ENCODE measurements at regions not wholly inside any gene's neighbourhood (a gene's known extent, or its start where the extent isn't known, plus 50 kb on each side); places are given as distances from the start of the nearest gene placed in this dataset.
"Not testable (repeated sequence)": the region's sequence is repeated elsewhere in the genome, so short reads cannot be mapped to it uniquely, and the experiment has no call there.

DNA sequence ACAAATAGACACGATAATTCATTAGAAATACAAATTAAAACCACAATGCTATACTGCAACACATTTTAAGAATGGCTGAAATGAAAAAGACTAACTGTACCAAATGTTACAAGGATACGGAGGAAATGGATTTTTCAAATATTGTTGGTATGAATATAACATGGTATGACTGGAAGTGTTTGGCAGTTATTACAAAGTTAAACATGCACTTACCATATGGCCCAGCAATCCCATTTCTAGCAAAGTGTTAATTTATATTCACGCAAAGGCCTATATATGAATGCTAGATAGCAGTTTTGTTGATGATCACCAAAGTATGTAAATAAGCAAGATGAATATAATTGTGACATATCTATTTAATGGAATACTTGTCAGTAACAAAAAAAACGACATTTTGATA lies 497.8 kb upstream of the FSIP2 start:
- Mint-ChIP-seq H3K4me3 (no peak overlapping the region), H3K27me3 (ENCODE audit: low read depth) (no peaks in the 10 kb centered on the region), H3K36me3 (ENCODE audit: insufficient read depth in 2 of 2) (peaks cover 0 to 2% of the 10 kb centered on the region in 2 donors), H3K9me3 (peaks cover 7 to 10% of the 10 kb centered on the region in 2 donors), H3K4me1 (ENCODE audit: low read depth) (no peaks in the 10 kb centered on the region), H3K27ac (no peak overlapping the region)
- ATAC-seq (replicated peaks in 1 of 2) (no peak), DNase-seq (no peak)

DNA sequence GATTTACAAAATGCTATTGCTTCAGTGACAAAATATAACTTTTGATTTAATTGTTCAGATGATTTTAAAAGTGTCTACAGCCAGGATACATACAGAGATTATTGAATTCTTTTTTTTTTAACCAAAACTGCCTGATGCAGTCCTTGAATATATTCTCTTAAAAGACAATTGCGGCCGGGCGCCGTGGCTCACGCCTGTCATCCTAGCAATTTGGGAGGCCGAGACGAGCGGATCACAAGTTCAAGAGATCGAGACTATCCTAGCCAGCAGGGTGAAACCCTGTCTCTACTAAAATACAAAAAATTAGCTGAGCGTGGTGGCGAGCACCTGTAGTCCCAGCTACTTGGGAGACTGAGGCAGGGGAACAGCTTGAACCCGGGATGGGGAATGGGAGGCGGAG lies 497.0 kb upstream of the FSIP2 start:
- Mint-ChIP-seq H3K4me3 (no peak overlapping the region), H3K27me3 (ENCODE audit: low read depth) (no peaks in the 10 kb centered on the region), H3K27ac (no peak overlapping the region), H3K9me3 (peaks cover 7 to 10% of the 10 kb centered on the region in 2 donors), H3K4me1 (ENCODE audit: low read depth) (no peaks in the 10 kb centered on the region), H3K36me3 (ENCODE audit: insufficient read depth in 2 of 2) (peaks cover 0 to 2% of the 10 kb centered on the region in 2 donors)
- ATAC-seq (replicated peaks in 1 of 2) (no peak), DNase-seq (no peak)

DNA sequence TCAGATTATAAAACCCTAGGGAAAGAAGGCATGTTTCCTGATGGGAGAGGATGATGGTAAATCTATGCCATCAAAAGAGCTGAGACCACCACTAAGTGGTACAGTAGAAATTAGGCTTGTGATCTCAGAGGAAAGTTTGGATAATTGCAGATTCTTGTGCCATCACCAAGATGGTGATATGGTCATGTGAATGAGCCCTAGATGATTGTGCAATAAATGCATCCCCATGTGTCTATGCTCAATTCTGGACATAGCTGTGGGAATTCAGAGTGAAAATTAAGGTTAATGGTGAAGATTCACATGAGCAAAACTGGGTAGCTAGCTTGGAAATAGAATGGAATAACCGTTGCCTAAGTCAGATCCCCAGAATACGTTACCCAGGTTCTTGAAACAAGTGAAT lies 496.1 kb upstream of the FSIP2 start:
- no peak overlapping the region for H3K27ac Mint-ChIP-seq
- H3K9me3 Mint-ChIP-seq, result peaks cover 3 to 10% of the 10 kb centered on the region in 2 donors
- H3K4me1 Mint-ChIP-seq (ENCODE audit: low read depth), result no peaks in the 10 kb centered on the region

DNA sequence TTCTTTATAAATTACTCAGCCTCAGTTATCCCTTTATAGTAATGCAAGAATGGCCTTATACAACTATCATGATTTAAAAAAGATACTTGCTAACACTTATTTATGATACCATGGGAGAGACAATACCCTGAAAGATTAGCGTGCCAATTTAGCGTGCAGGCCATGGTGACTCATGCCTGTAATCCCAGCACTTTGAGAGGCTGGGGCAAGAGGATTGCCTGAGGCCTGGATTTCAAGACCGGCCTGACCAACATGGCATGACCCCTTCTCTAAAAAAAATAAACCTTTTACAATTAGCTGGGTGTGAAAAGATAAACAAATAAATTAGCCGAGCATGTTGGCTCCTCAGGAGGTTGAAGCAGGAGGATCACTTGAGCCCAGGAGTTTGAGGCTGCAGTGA lies 493.4 kb upstream of the FSIP2 start:
- no peak overlapping the region for H3K4me3 Mint-ChIP-seq
- ATAC-seq (replicated peaks in 1 of 2), result no peak
- no peaks in the 10 kb centered on the region for H3K4me1 Mint-ChIP-seq (ENCODE audit: low read depth)

More for the DNA sequence above, 496.1 kb upstream of the FSIP2 start:
- DNase-seq (no peak), ATAC-seq (replicated peaks in 1 of 2) (no peak)
- H3K27me3 Mint-ChIP-seq (ENCODE audit: low read depth), result no peaks in the 10 kb centered on the region
- peaks cover 0 to 2% of the 10 kb centered on the region in 2 donors for H3K36me3 Mint-ChIP-seq (ENCODE audit: insufficient read depth in 2 of 2)
- H3K4me3 Mint-ChIP-seq, result no peak overlapping the region

DNA sequence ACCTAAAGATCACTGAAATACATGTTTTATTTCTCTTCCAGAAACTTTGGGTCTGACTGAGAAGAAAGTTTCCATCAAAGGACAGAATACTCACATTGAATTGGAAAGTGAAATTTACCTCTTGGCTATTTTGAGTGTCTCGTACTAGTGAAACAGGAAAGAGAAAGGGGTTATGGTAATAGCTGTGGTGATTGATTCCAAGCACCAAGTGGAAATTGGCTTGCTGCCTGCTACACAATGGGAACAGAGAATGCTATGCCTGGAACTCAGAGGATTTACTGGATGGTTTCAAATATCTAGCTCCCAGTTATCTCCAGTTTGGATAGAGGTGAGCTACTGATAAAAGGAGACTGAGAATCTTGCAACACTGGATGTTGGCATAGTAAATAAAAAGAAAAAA lies 492.8 kb upstream of the FSIP2 start:
- Mint-ChIP-seq H3K27me3 (ENCODE audit: low read depth) (no peaks in the 10 kb centered on the region), H3K27ac (no peak overlapping the region), H3K36me3 (ENCODE audit: insufficient read depth in 2 of 2) (no peaks in the 10 kb centered on the region), H3K9me3 (peaks cover 0 to 6% of the 10 kb centered on the region in 2 donors), H3K4me3 (no peak overlapping the region), H3K4me1 (ENCODE audit: low read depth) (no peaks in the 10 kb centered on the region)
- no peak for DNase-seq
- ATAC-seq (replicated peaks in 1 of 2), result no peak

More for the DNA sequence above, 493.4 kb upstream of the FSIP2 start:
- no peak overlapping the region for H3K27ac Mint-ChIP-seq
- peaks cover 0 to 6% of the 10 kb centered on the region in 2 donors for H3K9me3 Mint-ChIP-seq
- H3K27me3 Mint-ChIP-seq (ENCODE audit: low read depth), result no peaks in the 10 kb centered on the region
- DNase-seq, result no peak
- H3K36me3 Mint-ChIP-seq (ENCODE audit: insufficient read depth in 2 of 2), result no peaks in the 10 kb centered on the region

DNA sequence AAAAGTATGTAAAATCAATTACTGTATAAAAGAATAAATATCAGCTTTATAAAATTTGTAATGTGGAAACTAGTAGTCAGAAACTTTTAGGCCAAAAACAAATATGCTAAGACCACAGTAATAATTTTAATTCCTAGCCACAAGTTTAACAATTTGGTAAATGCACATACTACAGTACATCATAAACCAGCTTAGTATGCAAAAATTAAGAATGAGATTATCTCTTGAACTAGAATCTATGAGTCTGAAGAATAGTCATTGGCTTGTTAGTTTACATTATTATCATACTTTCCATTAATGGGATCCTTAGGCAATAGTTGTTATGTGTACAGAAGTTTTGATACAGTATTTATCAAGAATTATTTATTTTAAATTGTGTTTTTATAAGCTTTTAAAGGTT lies 491.9 kb upstream of the FSIP2 start:
- H3K4me3 Mint-ChIP-seq, result no peak overlapping the region
- no peak for DNase-seq
- no peak overlapping the region for H3K27ac Mint-ChIP-seq
- no peaks in the 10 kb centered on the region for H3K4me1 Mint-ChIP-seq (ENCODE audit: low read depth)
- no peaks in the 10 kb centered on the region for H3K27me3 Mint-ChIP-seq (ENCODE audit: low read depth)
- no peak for ATAC-seq (replicated peaks in 1 of 2)
- H3K9me3 Mint-ChIP-seq, result peaks cover 0 to 6% of the 10 kb centered on the region in 2 donors
- H3K36me3 Mint-ChIP-seq (ENCODE audit: insufficient read depth in 2 of 2), result no peaks in the 10 kb centered on the region

DNA sequence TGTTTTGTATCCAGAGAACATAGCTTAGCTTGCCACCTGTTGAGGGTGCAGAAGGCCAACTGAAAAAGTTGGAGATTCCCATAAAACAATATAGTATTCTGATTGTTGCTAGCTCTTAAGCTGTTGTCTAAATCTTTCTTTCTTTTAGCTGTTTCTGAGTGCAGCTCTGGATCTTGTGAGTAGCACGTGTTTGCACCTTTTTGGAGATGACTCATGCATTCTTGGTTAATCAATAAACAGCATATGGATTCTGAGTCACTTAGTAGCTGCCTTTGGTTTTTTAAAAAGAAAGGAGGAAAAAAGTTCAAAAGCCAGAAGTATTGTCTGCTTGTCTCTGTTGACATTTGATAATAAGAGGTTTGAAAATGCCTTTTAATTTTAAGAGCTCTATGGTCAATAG lies 483.0 kb upstream of the FSIP2 start:
- Mint-ChIP-seq H3K9me3 (peaks cover 0 to 4% of the 10 kb centered on the region in 2 donors), H3K27ac (no peak overlapping the region), H3K27me3 (ENCODE audit: low read depth) (no peaks in the 10 kb centered on the region)

DNA sequence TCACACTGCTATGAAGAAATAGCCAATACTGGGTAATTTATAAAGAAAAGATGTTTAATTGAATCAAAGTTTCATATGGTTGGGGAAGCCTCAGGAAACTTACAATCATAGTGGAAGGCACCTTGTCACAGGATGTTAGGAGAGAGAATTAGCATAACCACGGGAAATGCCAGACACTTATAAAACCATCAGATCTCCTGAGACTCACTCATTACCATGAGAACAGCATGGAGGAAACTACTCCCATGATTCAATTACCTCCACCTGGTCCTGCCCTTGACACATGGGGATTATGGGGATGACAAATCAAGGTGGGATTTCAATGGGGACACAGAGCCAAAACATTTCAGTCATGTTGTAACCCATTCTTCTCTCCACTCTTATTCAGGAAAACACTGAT lies 472.9 kb upstream of the FSIP2 start:
- no peak for ATAC-seq (replicated peaks in 1 of 2)

More for the DNA sequence above, 483.0 kb upstream of the FSIP2 start:
- Mint-ChIP-seq H3K4me3 (no peak overlapping the region), H3K36me3 (ENCODE audit: insufficient read depth in 2 of 2) (peaks cover 0 to 2% of the 10 kb centered on the region in 2 donors), H3K4me1 (ENCODE audit: low read depth) (no peaks in the 10 kb centered on the region)
- ATAC-seq (replicated peaks in 1 of 2), result no peak
- DNase-seq, result no peak

DNA sequence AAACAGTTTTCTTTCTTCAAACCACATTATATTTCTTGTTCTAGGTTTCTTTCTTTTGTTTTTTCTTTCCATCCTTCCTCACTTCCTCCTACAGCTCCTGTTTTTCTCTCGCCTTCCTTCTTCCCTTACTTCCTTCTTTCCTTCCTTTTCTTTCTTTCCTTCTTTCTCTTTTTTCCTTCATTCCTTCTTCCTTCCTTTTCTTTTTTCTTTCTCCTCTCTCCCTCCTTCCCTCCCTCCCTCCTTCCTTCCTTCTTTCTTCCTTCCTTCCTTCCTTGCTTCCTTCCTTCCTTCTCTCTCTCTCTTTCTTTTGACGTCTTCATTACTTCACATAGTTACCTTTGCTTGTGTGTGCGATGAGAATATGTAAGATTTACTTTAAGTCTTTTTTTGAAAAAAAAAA lies 470.0 kb upstream of the FSIP2 start:
- H3K4me3 Mint-ChIP-seq, result no peak overlapping the region
- peaks cover 0 to 1% of the 10 kb centered on the region in 2 donors for H3K36me3 Mint-ChIP-seq (ENCODE audit: insufficient read depth in 2 of 2)
- ATAC-seq (replicated peaks in 1 of 2) (no peak), DNase-seq (no peak)
- H3K27me3 Mint-ChIP-seq (ENCODE audit: low read depth), result no peaks in the 10 kb centered on the region
- H3K4me1 Mint-ChIP-seq (ENCODE audit: low read depth), result no peaks in the 10 kb centered on the region
- no peak overlapping the region for H3K27ac Mint-ChIP-seq
- peaks cover 2% of the 10 kb centered on the region in 2 donors for H3K9me3 Mint-ChIP-seq

More for the DNA sequence above, 472.9 kb upstream of the FSIP2 start:
- Mint-ChIP-seq H3K4me1 (ENCODE audit: low read depth) (no peaks in the 10 kb centered on the region), H3K4me3 (no peak overlapping the region), H3K9me3 (peaks cover 2 to 3% of the 10 kb centered on the region in 2 donors), H3K36me3 (ENCODE audit: insufficient read depth in 2 of 2) (peaks cover 0 to 1% of the 10 kb centered on the region in 2 donors), H3K27ac (no peak overlapping the region), H3K27me3 (ENCODE audit: low read depth) (no peaks in the 10 kb centered on the region)
- no peak for DNase-seq

DNA sequence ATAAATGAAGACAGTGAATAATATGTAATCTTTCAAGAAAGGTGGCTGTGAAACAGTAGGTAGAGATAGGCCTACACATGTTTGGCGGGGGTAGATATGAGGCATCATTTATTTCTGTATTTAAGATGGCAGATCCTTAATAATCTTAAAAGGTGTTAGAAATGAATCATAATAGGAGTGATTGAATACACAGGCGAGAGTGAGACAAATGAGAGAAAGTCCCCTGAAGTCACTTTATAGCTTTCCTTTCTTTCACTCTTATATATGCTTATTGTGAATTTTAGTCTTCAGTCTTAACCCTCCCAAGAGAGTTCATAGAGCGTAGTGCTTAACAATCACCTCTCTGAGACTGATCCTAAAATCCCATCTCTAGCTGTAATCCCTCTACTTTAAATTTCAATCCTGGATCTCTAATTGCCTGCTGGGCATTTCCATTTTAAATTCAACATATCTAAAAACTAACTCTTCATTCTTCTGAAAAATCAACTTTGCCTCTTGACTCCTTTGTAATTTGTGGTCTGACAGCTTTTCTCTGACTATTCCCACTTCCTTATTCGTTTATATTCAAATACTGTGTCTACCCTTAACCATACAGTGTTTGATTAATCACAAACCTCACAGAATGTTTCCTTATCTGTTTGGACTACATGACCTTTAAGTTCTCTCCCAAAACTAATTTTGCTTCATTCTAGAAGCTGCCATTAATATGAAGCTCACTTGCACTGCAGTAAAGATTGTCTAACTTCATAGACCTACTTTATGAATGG lies 463.7 kb upstream of the FSIP2 start:
- H3K4me1 Mint-ChIP-seq (ENCODE audit: low read depth), result no peaks in the 10 kb centered on the region
- ATAC-seq (replicated peaks in 1 of 2), result no peak
- DNase-seq, result no peak
- no peak overlapping the region for H3K27ac Mint-ChIP-seq
- no peak overlapping the region for H3K4me3 Mint-ChIP-seq
- no peaks in the 10 kb centered on the region for H3K9me3 Mint-ChIP-seq
- H3K27me3 Mint-ChIP-seq (ENCODE audit: low read depth), result no peaks in the 10 kb centered on the region
- H3K36me3 Mint-ChIP-seq (ENCODE audit: insufficient read depth in 2 of 2), result no peaks in the 10 kb centered on the region

DNA sequence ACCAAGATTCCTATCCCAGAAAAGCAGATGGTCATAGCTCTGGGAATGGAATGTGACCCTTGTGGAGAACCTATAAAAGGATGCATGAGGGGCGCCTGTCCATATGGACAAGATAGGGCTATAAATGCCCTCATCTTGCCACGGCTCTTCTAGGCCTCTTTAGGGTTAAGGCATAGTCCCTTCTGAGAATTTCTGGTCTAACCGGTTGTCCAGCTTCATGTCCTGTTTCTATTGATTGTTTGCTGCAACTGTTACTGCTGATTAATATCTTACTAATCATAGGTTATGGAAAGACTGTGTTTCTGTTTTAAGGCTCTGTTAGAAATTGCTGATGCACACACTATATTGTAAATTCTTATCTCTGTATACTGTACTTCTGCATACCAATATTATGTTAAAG lies 462.6 kb upstream of the FSIP2 start:
- DNase-seq; H3K36me3 Mint-ChIP-seq (ENCODE audit: insufficient read depth in 2 of 2); H3K9me3 Mint-ChIP-seq; H3K27ac Mint-ChIP-seq; ATAC-seq (replicated peaks in 1 of 2); H3K4me3 Mint-ChIP-seq; H3K27me3 Mint-ChIP-seq (ENCODE audit: low read depth); H3K4me1 Mint-ChIP-seq (ENCODE audit: low read depth): not testable (repeated sequence)

DNA sequence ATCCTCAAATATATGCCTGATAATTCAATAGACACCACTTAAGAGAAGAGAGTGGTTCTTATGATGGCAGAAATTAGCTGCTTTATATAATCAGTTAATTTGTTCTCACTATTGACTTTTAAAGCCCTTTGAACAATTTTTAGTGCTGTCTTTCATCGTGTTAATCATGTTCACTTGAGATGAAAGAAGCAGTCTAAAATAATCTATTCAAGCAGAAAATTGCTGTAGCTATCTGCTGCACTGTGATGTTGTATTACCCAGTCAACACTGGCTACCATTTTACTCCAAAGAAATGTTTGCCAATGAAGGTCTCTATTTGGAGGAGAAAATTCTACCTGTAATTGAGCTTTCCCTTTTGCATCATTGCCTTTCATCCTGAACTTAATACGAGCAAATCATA lies 459.8 kb upstream of the FSIP2 start:
- no peak for DNase-seq
- Mint-ChIP-seq H3K36me3 (ENCODE audit: insufficient read depth in 2 of 2) (no peaks in the 10 kb centered on the region), H3K4me3 (no peak overlapping the region), H3K27ac (no peak overlapping the region), H3K27me3 (ENCODE audit: low read depth) (no peaks in the 10 kb centered on the region), H3K9me3 (no peaks in the 10 kb centered on the region), H3K4me1 (ENCODE audit: low read depth) (no peaks in the 10 kb centered on the region)
- ATAC-seq (replicated peaks in 1 of 2), result no peak

DNA sequence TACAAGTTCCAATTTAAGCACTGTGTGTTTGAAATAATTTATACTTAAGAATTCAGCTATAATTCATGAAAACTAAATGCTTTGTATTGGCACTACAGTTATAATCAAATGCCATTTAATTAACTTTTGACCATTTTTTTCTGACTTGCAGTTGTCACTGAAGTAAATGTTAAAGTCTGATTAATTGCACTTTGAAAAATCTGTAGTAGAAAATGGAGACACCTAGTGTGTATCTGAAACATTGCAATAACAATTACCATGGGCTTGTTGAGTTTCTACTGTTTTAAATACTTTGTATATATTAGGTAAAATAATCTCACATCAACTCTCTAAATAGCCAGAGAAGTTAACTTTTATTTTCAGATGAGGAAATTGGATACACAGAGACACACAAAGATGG lies 458.6 kb upstream of the FSIP2 start:
- no peaks in the 10 kb centered on the region for H3K9me3 Mint-ChIP-seq

DNA sequence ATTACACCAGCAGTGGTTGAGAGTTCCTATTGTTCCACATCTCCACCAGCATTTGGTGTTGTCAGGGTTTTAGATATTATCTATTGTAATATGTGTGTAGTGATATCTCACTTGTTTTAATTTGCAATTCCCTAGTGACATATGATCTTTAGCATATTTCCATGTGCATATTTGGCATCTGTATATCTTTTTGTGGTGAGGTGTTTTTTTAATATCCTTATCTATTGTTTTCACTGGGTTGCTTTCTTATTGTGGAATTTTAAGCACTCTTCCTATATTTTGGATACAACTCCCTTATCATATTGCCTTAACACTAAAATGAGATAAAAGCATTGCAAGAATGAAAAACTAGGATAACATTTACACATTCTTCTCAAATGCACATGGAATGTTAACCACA lies 453.9 kb upstream of the FSIP2 start:
- H3K4me1 Mint-ChIP-seq (ENCODE audit: low read depth), result no peaks in the 10 kb centered on the region
- ATAC-seq (replicated peaks in 1 of 2), result no peak
- no peaks in the 10 kb centered on the region for H3K36me3 Mint-ChIP-seq (ENCODE audit: insufficient read depth in 2 of 2)
- no peak overlapping the region for H3K27ac Mint-ChIP-seq
- H3K4me3 Mint-ChIP-seq, result no peak overlapping the region
- H3K9me3 Mint-ChIP-seq, result no peaks in the 10 kb centered on the region
- no peaks in the 10 kb centered on the region for H3K27me3 Mint-ChIP-seq (ENCODE audit: low read depth)
- no peak for DNase-seq

More for the DNA sequence above, 458.6 kb upstream of the FSIP2 start:
- no peak for ATAC-seq (replicated peaks in 1 of 2)
- H3K27ac Mint-ChIP-seq, result no peak overlapping the region
- no peak for DNase-seq
- no peaks in the 10 kb centered on the region for H3K4me1 Mint-ChIP-seq (ENCODE audit: low read depth)
- H3K36me3 Mint-ChIP-seq (ENCODE audit: insufficient read depth in 2 of 2), result no peaks in the 10 kb centered on the region
- H3K4me3 Mint-ChIP-seq, result no peak overlapping the region
- no peaks in the 10 kb centered on the region for H3K27me3 Mint-ChIP-seq (ENCODE audit: low read depth)
